CD4-positive, alpha-beta T cell (primary cell): ENCODE measurements at regions not wholly inside any gene's neighbourhood (a gene's known extent, or its start where the extent isn't known, plus 50 kb on each side); places are given as distances from the start of the nearest gene placed in this dataset.

Experiments
- ATAC-seq: fragments of 200-7000 bp; cut with Tn5 transposase; one replicate; pipeline ENCODE4 v1.10.0; 2022; ENCODE audit warnings: mild to moderate bottlenecking; ENCODE audit not compliant: poor library complexity
- CTCF ChIA-PET: fragments of 350-600 bp; sonication (Branson Sonifier 250); formaldehyde crosslinking; loops from one replicate; lab custom pipeline; 2021; ENCODE audit warnings: antibody characterized with exemption, inconsistent platforms; lab: Charles Lee
- POLR2A ChIA-PET: fragments of 350-600 bp; sonication (Branson Sonifier 250); formaldehyde crosslinking; loops from one replicate; lab custom pipeline; 2021; ENCODE audit warnings: antibody characterized with exemption, inconsistent platforms; lab: Charles Lee
- DNase-seq, 14 experiments: peaks; one replicate each; pipeline ENCODE4 v3.0.0-alpha.2; 2013 to 2020; ENCODE audit warnings: mixed read lengths in 2 of 14
- H3K27ac ChIP-seq, 2 donors: one replicate each; pipeline versions ENCODE4 v1.5.1 to v1.7.0; 2013; ENCODE audit warnings: low read length in 2 of 2, low read depth in 1 of 2, mild to moderate bottlenecking in 1 of 2
- H3K27me3 ChIP-seq, 2 experiments: 1 replicate in 1 of 2; 2 replicates in 1 of 2; pipeline versions ENCODE4 v1.6.1 to v1.7.0; 2013; ENCODE audit warnings: low read length in 2 of 2, control low read depth in 1 of 2, mild to moderate bottlenecking in 1 of 2, moderate library complexity in 1 of 2; ENCODE audit not compliant: insufficient read depth in 2 of 2, control insufficient read depth in 1 of 2
- H3K36me3 ChIP-seq: one replicate; pipeline ENCODE4 v1.6.1; 2013; ENCODE audit warnings: low read length, control low read depth; ENCODE audit not compliant: insufficient read depth
- H3K4me1 ChIP-seq: one replicate; pipeline ENCODE4 v1.6.1; 2013; ENCODE audit warnings: low read length, control low read depth; ENCODE audit not compliant: insufficient read depth
- H3K4me3 ChIP-seq: one replicate; pipeline ENCODE4 v1.5.1; 2013; ENCODE audit warnings: mild to moderate bottlenecking, low read length, moderate library complexity
- H3K9me3 ChIP-seq, 2 experiments: 1 replicate in 1 of 2; 2 replicates in 1 of 2; pipeline versions ENCODE4 v1.6.1 to v1.7.0; 2013; ENCODE audit warnings: low read length in 2 of 2, mild to moderate bottlenecking in 2 of 2, control low read depth in 1 of 2, moderate library complexity in 1 of 2; ENCODE audit not compliant: control insufficient read depth in 1 of 2, insufficient read depth in 1 of 2
- H3K27ac Mint-ChIP-seq: one replicate; pipeline ENCODE4 v1.8.0; 2020; ENCODE audit warnings: mixed read lengths
- H3K27me3 Mint-ChIP-seq: one replicate; pipeline ENCODE4 v1.8.0; 2021; ENCODE audit warnings: mixed read lengths
- H3K36me3 Mint-ChIP-seq: one replicate; pipeline ENCODE4 v1.8.0; 2021; ENCODE audit warnings: low read depth, mixed read lengths
- H3K4me1 Mint-ChIP-seq: one replicate; pipeline ENCODE4 v1.8.0; 2021; ENCODE audit warnings: low read depth, mixed read lengths
- H3K4me3 Mint-ChIP-seq: one replicate; pipeline ENCODE4 v1.8.0; 2020; ENCODE audit warnings: mild to moderate bottlenecking, mixed read lengths
- H3K9me3 Mint-ChIP-seq: one replicate; pipeline ENCODE4 v1.8.0; 2020; ENCODE audit warnings: mixed read lengths
- intact Hi-C, 2 experiments: fragments of 100-400 bp; cut with DNase I in 1 of 2; cut with micrococcal nuclease in 1 of 2; formaldehyde crosslinking; loops; one replicate each; pipeline versions ENCODE4 v1.15.1 to v1.9.0; 2023 to 2025; cut with DNase I, micrococcal nuclease
- TF ChIP-seq, protein P1 (sequence below): fragments of 200-600 bp; IDR thresholded peaks from one replicate; pipeline ENCODE4 v1.8.0; 2022; ENCODE audit warnings: antibody characterized with exemption, mild to moderate bottlenecking

DNA sequence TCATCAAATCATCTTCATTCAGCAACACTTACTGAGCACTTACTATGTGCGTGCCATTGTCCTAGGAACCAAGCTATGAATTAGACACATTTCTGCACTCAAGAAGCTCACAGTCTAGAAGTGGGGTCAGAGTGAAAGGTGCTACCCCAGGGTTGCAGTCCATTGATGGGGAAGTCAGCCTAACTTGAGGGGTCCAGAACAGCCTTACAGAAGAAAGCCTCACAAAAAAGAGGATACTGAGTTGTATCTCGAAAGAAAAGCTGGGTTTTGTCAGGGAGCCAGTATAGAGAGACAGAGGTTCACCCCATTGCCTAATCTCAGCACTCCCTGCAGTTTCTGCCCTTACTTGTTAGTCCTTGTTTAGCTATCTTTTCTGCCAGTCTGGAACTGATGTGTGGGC is 153.1 kb upstream of the JUN start:
- DNase-seq, result no peak
- Histone ChIP-seq H3K9me3 (no peaks in the 10 kb centered on the region), H3K4me3 (no peak overlapping the region), H3K4me1 (peaks cover 31% of the 10 kb centered on the region), H3K27ac (no peak overlapping the region), H3K36me3 (no peaks in the 10 kb centered on the region), H3K27me3 (no peaks in the 10 kb centered on the region)
- ChIA-PET CTCF (interaction anchor here (0.6 kb wide), 1 partner anchor 152 kb away, joined by 3 read pairs; no protein-coding TSS in a partner anchor), POLR2A (interaction anchor here (0.7 kb wide), 1 partner anchor 134 kb away, joined by 3 read pairs; no protein-coding TSS in a partner anchor)
- no peak overlapping the region for H3K4me3 Mint-ChIP-seq
- H3K9me3 Mint-ChIP-seq, result no peaks in the 10 kb centered on the region
- TF ChIP-seq, protein P1, sequence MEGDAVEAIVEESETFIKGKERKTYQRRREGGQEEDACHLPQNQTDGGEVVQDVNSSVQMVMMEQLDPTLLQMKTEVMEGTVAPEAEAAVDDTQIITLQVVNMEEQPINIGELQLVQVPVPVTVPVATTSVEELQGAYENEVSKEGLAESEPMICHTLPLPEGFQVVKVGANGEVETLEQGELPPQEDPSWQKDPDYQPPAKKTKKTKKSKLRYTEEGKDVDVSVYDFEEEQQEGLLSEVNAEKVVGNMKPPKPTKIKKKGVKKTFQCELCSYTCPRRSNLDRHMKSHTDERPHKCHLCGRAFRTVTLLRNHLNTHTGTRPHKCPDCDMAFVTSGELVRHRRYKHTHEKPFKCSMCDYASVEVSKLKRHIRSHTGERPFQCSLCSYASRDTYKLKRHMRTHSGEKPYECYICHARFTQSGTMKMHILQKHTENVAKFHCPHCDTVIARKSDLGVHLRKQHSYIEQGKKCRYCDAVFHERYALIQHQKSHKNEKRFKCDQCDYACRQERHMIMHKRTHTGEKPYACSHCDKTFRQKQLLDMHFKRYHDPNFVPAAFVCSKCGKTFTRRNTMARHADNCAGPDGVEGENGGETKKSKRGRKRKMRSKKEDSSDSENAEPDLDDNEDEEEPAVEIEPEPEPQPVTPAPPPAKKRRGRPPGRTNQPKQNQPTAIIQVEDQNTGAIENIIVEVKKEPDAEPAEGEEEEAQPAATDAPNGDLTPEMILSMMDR, result no peak
- no peaks in the 10 kb centered on the region for H3K27me3 Mint-ChIP-seq
- no peak overlapping the region for H3K27ac Mint-ChIP-seq
- ATAC-seq, result no peak
- peaks cover 55% of the 10 kb centered on the region for H3K4me1 Mint-ChIP-seq
- intact Hi-C loops, result no loop called here
- no peaks in the 10 kb centered on the region for H3K36me3 Mint-ChIP-seq

DNA sequence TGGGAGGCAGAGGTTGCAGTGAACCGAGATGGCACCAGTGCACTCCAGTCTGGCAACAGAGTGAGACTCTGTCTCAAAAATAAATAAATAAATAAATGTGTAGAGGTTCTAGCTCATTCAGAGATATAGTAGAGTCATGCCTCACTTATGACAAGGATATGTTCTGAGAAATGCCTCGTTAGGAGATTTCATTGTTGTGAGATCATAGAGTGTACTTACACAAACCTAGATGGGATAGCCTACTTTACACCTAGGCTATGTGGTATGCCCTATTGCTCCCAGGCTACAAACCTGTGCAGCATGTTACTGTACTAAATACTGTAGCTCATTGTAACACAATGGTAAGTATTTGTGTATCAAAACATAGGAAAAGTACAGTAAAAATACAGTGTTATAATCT is 155.3 kb upstream of the JUN start:
- Mint-ChIP-seq H3K36me3 (no peaks in the 10 kb centered on the region), H3K9me3 (no peaks in the 10 kb centered on the region), H3K27me3 (no peaks in the 10 kb centered on the region), H3K4me3 (no peak overlapping the region), H3K4me1 (peaks cover 57% of the 10 kb centered on the region), H3K27ac (no peak overlapping the region)
- ATAC-seq, result no peak
- H3K27me3 ChIP-seq, result no peaks in the 10 kb centered on the region
- peaks cover 45% of the 10 kb centered on the region for H3K4me1 ChIP-seq
- DNase-seq, result no peak
- CTCF ChIA-PET, result no interaction called here
- intact Hi-C loops, result no loop called here
- TF ChIP-seq, protein P1, result no peak
- H3K9me3 ChIP-seq, result no peaks in the 10 kb centered on the region
- H3K27ac ChIP-seq, result no peak overlapping the region
- no peak overlapping the region for H3K4me3 ChIP-seq
- H3K36me3 ChIP-seq, result no peaks in the 10 kb centered on the region
- POLR2A ChIA-PET, result interaction anchor here (0.8 kb wide), 1 partner anchor 10 kb away, joined by 3 read pairs; no protein-coding TSS in a partner anchor

DNA sequence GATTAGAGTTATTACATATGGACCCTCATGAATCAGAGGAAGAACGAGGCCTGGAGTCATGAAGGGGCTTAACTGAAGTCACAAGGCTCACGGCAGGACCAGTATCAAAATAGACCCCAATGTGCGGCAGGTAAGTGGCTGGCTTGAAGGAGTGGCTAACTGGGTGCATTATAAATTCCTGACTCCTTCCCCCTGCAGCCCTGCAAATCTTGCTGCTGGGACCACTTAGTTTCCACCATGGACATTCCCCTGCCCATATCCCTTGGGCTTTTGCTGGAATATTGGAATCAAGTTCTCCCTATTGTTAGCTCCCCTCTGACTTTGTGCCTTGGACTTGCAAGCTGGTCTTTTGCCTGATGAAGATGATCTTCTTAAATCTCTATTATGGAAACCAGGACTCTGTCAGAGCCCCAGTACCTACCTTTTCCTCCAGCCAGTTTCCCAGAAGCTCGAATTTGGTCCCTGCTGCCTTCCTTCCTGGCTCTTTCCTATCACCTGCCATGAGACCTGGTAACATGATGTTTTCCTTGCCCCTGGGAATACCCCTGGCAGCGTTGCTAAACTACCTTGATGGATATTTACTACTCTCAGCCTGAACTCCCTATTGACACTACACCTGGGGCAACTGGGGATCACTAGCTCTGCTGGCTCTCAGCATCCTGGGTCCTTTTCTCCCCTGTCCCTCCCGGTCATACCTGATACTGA is 156.0 kb upstream of the JUN start:
- ChIA-PET POLR2A (interaction anchor here (0.8 to 3.5 kb wide), 3 partner anchors 10 to 156 kb away, joined by 3 to 53 read pairs (median 3); partner anchors contain the start of gene JUN), CTCF (no interaction called here)
- Histone ChIP-seq H3K36me3 (no peaks in the 10 kb centered on the region), H3K27ac (no peak overlapping the region), H3K4me3 (no peak overlapping the region), H3K9me3 (no peaks in the 10 kb centered on the region), H3K27me3 (no peaks in the 10 kb centered on the region), H3K4me1 (peaks cover 52% of the 10 kb centered on the region)
- TF ChIP-seq, protein P1, result no peak
- ATAC-seq (no peak), DNase-seq (no peak)
- intact Hi-C loops, result loop anchor here in 1 of 2 experiments (5.0 to 10.0 kb wide), 4 partner anchors 83 to 135 kb away; no protein-coding TSS in a partner anchor
- H3K27me3 Mint-ChIP-seq, result no peaks in the 10 kb centered on the region
- no peaks in the 10 kb centered on the region for H3K9me3 Mint-ChIP-seq
- no peaks in the 10 kb centered on the region for H3K36me3 Mint-ChIP-seq
- H3K4me3 Mint-ChIP-seq, result no peak overlapping the region
- peaks cover 64% of the 10 kb centered on the region for H3K4me1 Mint-ChIP-seq
- H3K27ac Mint-ChIP-seq, result no peak overlapping the region
